Tibial nerve (tissue), 4 donors: ENCODE measurements at regions not wholly inside any gene's neighbourhood (a gene's known extent, or its start where the extent isn't known, plus 50 kb on each side); places are given as distances from the start of the nearest gene placed in this dataset.

Experiments used
- DNase-seq, 2 donors: peaks; one replicate each; pipeline ENCODE4 v3.0.0-alpha.2; 2019; ENCODE audit warnings: low spot score in 2 of 2
- H3K27ac ChIP-seq, 4 donors: fragments of 200-600 bp; sonication (generic) in 3 of 4; one replicate each; pipeline ENCODE4 v1.5.1; 2017 to 2019; ENCODE audit warnings: mild to moderate bottlenecking in 1 of 4
- H3K27me3 ChIP-seq, 2 donors: fragments of 200-600 bp; sonication (generic) in 1 of 2; one replicate each; pipeline versions ENCODE4 v1.5.1 to v1.6.0; 2017 to 2019
- H3K36me3 ChIP-seq, 3 donors: fragments of 200-600 bp; sonication (generic); one replicate each; pipeline ENCODE4 v1.5.1; 2018 to 2019
- H3K4me1 ChIP-seq, 4 donors: fragments of 200-600 bp; sonication (generic) in 3 of 4; one replicate each; pipeline ENCODE4 v1.5.1; 2017 to 2019
- H3K4me3 ChIP-seq, 4 donors: fragments of 200-600 bp; sonication (generic) in 3 of 4; one replicate each; pipeline ENCODE4 v1.5.1; 2017 to 2019; ENCODE audit warnings: mild to moderate bottlenecking in 1 of 4, moderate library complexity in 1 of 4
- H3K9me3 ChIP-seq, 4 donors: fragments of 200-600 bp; sonication (generic) in 3 of 4; one replicate each; pipeline ENCODE4 v1.5.1; 2017 to 2019
- EP300 ChIP-seq, 2 donors: sonication (generic); formaldehyde crosslinking; IDR thresholded peaks; one replicate each; pipeline ENCODE4 v1.6.1; 2017; ENCODE audit warnings: antibody characterized with exemption in 2 of 2, mild to moderate bottlenecking in 1 of 2
- POLR2A ChIP-seq, 2 donors: fragments of 450-650 bp; IDR thresholded peaks; one replicate each; pipeline ENCODE4 v1.6.1; 2017; ENCODE audit warnings: antibody characterized with exemption in 2 of 2, mild to moderate bottlenecking in 2 of 2, moderate library complexity in 2 of 2
- WGBS, 2 donors: methylation state at CpG; one replicate each; pipeline ENCODE4 v1.1.5; 2018; 5-methylcytosine and 5-hydroxymethylcytosine counted together
- TF ChIP-seq, protein P1 (sequence below), 5 experiments: fragments of 200-600 bp in 3 of 5; fragments of 450-650 bp in 2 of 5; sonication (generic) in 3 of 5; IDR thresholded peaks; one replicate each; pipeline ENCODE4 v1.5.1; 2016 to 2019; ENCODE audit warnings: antibody characterized with exemption in 5 of 5, mild to moderate bottlenecking in 3 of 5, moderate library complexity in 2 of 5

DNA sequence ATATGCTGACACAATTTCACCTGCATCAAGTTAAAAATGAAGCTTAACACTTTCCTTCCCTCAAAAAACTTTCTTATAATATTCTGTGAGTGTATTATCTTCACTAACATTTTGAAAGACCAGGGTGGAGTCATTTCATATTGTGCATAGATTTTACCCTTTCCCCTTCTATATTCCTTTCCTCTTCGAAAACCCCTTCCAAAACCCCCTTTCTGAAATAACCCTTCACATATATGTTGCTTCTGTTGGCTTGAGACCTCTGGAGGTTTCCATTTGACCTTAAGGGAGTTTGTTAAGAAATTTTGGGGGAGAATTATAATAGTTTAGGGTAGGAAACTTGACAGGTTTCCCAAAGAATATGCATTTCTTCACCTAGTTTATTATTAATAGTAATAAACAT, 489.6 kb upstream of the MIR17HG start:
- no peak overlapping the region for H3K27ac ChIP-seq
- H3K27me3 ChIP-seq, result no peaks in the 10 kb centered on the region
- WGBS, 2 donors, result 89 to 96% methylated on average over 1 of the region's 1 CpG
- H3K36me3 ChIP-seq, result no peaks in the 10 kb centered on the region
- no peak for TF ChIP-seq EP300 (IDR thresholded peaks at IDR 0.05)
- TF ChIP-seq POLR2A (IDR thresholded peaks at IDR 0.05), result no peak
- TF ChIP-seq, protein P1, sequence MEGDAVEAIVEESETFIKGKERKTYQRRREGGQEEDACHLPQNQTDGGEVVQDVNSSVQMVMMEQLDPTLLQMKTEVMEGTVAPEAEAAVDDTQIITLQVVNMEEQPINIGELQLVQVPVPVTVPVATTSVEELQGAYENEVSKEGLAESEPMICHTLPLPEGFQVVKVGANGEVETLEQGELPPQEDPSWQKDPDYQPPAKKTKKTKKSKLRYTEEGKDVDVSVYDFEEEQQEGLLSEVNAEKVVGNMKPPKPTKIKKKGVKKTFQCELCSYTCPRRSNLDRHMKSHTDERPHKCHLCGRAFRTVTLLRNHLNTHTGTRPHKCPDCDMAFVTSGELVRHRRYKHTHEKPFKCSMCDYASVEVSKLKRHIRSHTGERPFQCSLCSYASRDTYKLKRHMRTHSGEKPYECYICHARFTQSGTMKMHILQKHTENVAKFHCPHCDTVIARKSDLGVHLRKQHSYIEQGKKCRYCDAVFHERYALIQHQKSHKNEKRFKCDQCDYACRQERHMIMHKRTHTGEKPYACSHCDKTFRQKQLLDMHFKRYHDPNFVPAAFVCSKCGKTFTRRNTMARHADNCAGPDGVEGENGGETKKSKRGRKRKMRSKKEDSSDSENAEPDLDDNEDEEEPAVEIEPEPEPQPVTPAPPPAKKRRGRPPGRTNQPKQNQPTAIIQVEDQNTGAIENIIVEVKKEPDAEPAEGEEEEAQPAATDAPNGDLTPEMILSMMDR (IDR thresholded peaks at IDR 0.05), result no peak
- no peak for DNase-seq
- H3K9me3 ChIP-seq, result no peaks in the 10 kb centered on the region
- no peaks in the 10 kb centered on the region for H3K4me1 ChIP-seq
- H3K4me3 ChIP-seq, result no peak overlapping the region

GRCh38 chr13:90866006-90866405, 481.5 kb upstream of the MIR17HG start:
- H3K36me3 ChIP-seq, result no peaks in the 10 kb centered on the region
- peaks cover 0 to 12% (median 0%) of the 10 kb centered on the region in 4 donors for H3K4me1 ChIP-seq
- no peaks in the 10 kb centered on the region for H3K9me3 ChIP-seq
- no peak for DNase-seq
- H3K4me3 ChIP-seq, result no peak overlapping the region
- H3K27me3 ChIP-seq, result no peaks in the 10 kb centered on the region
- TF ChIP-seq, protein P1 (IDR thresholded peaks at IDR 0.05), result no peak
- TF ChIP-seq POLR2A (IDR thresholded peaks at IDR 0.05) (no peak), EP300 (IDR thresholded peaks at IDR 0.05) (no peak)
- no peak overlapping the region for H3K27ac ChIP-seq
- 32 to 49% methylated on average over 2 of the region's 2 CpGs for WGBS, 2 donors

DNA sequence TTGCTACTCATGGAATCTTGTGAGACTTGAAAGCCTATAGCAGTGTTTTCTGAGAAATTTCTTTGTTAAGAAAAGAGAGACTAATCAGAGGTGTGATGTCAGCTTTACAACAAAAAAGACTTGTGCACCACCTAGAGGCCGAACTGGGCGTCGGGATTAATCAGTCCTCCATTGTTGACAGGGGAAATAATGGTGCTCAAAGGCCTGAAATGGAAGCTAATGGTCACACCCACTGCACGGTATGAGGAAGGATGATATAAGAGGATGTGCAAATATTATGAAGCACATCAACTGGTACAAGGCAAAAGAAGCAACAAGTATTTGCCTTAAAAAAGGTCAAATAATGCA, 480.2 kb upstream of the MIR17HG start:
- Histone ChIP-seq H3K4me1 (peaks cover 0 to 12% (median 0%) of the 10 kb centered on the region in 4 donors), H3K4me3 (no peak overlapping the region), H3K27ac (no peak overlapping the region), H3K27me3 (no peaks in the 10 kb centered on the region), H3K9me3 (no peaks in the 10 kb centered on the region), H3K36me3 (no peaks in the 10 kb centered on the region)
- WGBS, 2 donors, result 9% methylated on average over 4 of the region's 4 CpGs
- TF ChIP-seq POLR2A (IDR thresholded peaks at IDR 0.05) (no peak), EP300 (IDR thresholded peaks at IDR 0.05) (no peak)
- TF ChIP-seq, protein P1 (IDR thresholded peaks at IDR 0.05), result peak; percentile 51 to 64 (median 58)
- DNase-seq, result peak; percentile 50 to 76

- Histone ChIP-seq H3K27ac (no peak overlapping the region), H3K4me3 (no peak overlapping the region), H3K27me3 (no peaks in the 10 kb centered on the region), H3K36me3 (no peaks in the 10 kb centered on the region), H3K4me1 (peaks cover 0 to 12% (median 0%) of the 10 kb centered on the region in 4 donors), H3K9me3 (no peaks in the 10 kb centered on the region)
- 60 to 76% methylated on average over 2 of the region's 2 CpGs for WGBS, 2 donors
- DNase-seq, result peak in 1 of 2 donors; percentile 44
- TF ChIP-seq EP300 (IDR thresholded peaks at IDR 0.05), result no peak
- TF ChIP-seq, protein P1 (IDR thresholded peaks at IDR 0.05), result peak; percentile 46 to 70 (median 55)
Observed at GRCh38 chr13:90868321-90868920, 479.1 kb upstream of the MIR17HG start.

GRCh38 chr13:90869580-90869979, 477.9 kb upstream of the MIR17HG start:
- H3K9me3 ChIP-seq, result no peaks in the 10 kb centered on the region
- H3K4me1 ChIP-seq, result peaks cover 0 to 12% (median 0%) of the 10 kb centered on the region in 4 donors
- H3K27me3 ChIP-seq, result no peaks in the 10 kb centered on the region
- WGBS, 2 donors, result 51 to 64% methylated on average over 2 of the region's 2 CpGs
- TF ChIP-seq, protein P1 (IDR thresholded peaks at IDR 0.05), result no peak
- TF ChIP-seq EP300 (IDR thresholded peaks at IDR 0.05) (no peak), POLR2A (IDR thresholded peaks at IDR 0.05) (no peak)
- no peaks in the 10 kb centered on the region for H3K36me3 ChIP-seq
- no peak overlapping the region for H3K27ac ChIP-seq
- no peak overlapping the region for H3K4me3 ChIP-seq
- no peak for DNase-seq
